ENCODE measurements at regions not wholly inside any gene's neighbourhood (a gene's known extent, or its start where the extent isn't known, plus 50 kb on each side); places are given as distances from the start of the nearest gene placed in this dataset.

GRCh38 chr9:26574898-26575440 is 317.6 kb downstream of the CAAP1 start:
- no peak for DNase-seq (ENCODE audit: low read depth in 2 of 3, low spot score in 1 of 3)

DNA sequence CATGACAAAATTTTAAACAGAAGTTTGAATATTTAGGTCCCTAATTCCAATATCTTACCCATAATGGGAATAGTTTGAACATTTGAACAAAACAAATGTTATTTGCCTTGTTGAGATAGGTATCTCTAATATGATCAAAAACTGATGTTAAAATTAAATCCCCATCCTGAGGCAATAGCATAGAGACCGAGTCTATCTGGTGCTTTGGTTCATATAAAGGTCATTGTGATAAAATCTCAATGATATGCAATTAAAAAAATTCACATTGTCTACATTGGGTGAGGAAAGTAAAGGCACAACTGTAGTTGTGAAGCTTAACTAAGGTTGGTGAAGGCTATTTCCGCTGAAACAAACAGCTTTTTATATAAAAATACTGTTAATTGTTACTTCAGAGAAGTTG is 318.3 kb downstream of the CAAP1 start:
- no peak for DNase-seq (ENCODE audit: low read depth in 2 of 3, low spot score in 1 of 3)

DNA sequence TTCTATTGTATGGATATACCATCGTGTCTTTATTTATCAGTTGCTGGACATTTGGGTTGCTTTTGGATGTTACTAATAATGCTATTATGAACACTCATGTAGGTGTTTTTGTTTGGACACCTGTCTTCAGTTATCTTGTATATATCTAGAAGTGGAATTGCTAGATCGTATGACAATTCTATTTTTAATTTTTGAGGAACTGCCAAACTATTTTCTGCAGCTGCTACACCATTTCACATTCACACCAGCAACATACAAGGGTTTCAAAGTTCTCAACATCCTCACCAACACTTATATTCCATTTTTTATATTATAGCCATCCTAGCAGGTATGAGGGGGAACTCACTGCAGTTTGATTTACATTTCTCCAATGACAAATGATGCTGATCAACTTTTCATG is 324.6 kb downstream of the CAAP1 start:
- no peak for DNase-seq (ENCODE audit: low read depth in 2 of 3, low spot score in 1 of 3)

DNA sequence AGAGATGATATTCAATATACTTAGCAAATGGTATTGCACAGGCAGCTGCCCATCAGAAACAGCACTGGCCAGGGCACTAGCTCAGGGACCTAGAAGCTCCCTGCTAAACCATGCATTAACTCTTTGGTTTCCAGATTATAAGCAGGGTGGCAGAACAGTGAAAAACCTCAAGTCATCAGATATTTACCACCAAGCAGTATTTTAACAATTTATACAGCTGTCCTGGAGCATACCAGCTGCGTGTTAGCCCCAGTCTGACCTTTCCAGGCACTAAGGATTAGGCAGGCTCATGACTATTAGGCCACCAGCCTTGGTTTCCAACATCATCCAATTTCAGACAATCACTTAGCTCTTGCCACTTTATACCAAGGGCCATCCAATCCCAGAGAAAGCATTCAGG is 326.5 kb downstream of the CAAP1 start:
- no peak for DNase-seq (ENCODE audit: low read depth in 2 of 3, low spot score in 1 of 3)

DNA sequence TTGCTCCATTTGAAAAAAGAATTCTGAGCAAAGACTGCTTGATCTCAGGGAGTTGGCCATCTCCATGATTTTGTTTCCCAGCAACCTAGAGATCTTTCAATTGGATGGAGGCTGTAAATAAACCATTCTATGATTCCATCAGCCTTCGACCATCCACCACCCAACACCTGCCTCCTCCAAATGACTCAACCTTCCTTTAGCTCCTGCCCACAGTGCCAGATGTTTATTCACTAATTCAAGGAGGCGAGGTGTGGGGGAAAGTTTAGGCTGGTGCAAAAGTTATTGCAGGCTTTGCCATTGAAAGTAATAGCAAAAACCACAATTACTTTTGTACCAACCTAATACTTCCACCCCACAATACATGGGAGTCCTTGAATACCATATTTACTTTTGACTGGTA is 327.5 kb downstream of the CAAP1 start:
- no peak for DNase-seq (ENCODE audit: low read depth in 2 of 3, low spot score in 1 of 3)

DNA sequence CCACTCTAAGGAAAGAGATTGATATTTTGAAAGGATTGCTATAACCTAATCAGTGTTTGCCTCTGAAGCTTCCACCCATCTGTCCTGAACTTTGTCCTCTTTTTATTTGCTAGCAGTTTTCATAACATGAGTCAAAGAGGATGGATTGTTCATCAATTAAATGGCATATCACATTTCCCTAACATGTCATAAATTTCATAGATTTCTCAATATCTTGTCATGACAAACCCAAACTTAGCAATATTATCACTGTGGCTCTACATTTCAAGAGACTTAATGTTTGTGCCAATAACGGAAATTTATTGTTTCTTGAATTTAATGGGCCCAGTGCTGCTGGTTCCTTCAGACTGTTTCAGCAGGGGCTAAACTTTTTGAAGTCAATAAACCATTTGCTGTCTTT is 330.3 kb downstream of the CAAP1 start:
- DNase-seq (ENCODE audit: low read depth in 2 of 3, low spot score in 1 of 3) = no peak

DNA sequence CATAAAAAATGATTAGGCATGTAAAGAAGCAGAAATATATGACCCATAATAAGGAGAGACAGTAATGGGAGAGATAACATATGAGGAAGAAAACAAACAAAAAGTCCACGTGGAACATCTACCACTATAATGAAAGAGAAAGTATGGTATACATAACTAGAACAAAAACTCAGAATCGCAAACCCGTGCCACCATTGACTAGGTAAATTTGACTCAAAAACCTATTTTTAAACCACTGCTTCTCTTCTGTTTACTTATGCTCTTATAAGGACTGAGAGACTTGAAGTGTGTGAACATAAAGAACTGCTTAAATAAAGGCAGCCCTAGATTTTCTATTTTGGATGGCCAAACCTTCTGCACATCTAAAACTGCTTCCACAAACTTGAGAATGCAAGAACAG is 330.7 kb downstream of the CAAP1 start:
- DNase-seq (ENCODE audit: low read depth in 2 of 3, low spot score in 1 of 3) = no peak

- no peak for DNase-seq (ENCODE audit: low read depth in 2 of 3, low spot score in 1 of 3)
Observed at GRCh38 chr9:26559506-26559905, 333.1 kb downstream of the CAAP1 start.

DNA sequence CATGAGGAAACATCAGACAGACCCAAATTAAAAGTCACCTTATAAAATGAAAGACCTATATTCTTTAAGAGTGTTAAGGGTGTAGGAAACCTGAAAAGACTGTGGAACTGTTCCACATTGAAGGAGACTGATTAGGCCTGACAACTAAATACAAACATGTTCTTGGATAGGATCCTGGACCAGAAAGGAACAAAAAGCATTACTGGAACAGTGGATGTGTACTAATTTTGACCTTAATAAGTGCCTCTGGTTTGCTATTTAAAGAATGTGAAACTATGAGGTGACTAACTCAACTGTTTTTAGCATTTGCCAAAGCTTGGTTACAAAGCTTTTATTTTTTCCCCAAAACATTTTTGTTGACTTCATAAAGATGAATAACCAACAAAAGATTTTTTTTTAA is 340.6 kb downstream of the CAAP1 start:
- DNase-seq (ENCODE audit: low read depth in 2 of 3, low spot score in 1 of 3) = no peak

- no peak for DNase-seq (ENCODE audit: low read depth in 2 of 3, low spot score in 1 of 3)
Observed at GRCh38 chr9:26551451-26551850, 341.2 kb downstream of the CAAP1 start.

GRCh38 chr9:26548781-26549290 is 343.8 kb downstream of the CAAP1 start:
- no peak for DNase-seq (ENCODE audit: low read depth in 2 of 3, low spot score in 1 of 3)

GRCh38 chr9:26539867-26540493 is 352.6 kb downstream of the CAAP1 start:
- no peak for DNase-seq (ENCODE audit: low read depth in 2 of 3, low spot score in 1 of 3)

DNA sequence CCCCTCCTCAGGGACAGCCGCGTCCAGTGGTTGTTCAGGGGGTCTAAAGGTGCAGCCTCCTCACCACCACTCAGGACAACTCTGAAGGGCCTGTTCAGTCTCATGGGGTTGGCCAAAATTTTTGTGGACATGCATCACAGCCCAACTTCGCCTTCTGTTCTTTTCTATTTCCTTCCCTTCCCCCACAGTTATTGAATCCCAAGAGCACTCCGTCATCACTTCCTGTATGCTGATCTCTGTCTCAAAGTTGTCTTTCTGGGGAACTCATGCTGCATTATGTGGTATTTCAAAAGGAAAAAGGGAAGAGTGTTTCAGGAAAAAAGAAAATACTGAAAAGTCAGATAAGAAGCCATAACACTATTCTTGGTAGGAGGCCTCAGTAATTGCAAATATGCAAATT is 355.4 kb downstream of the CAAP1 start:
- no peak for DNase-seq (ENCODE audit: low read depth in 2 of 3, low spot score in 1 of 3)

- no peak for DNase-seq (ENCODE audit: low read depth in 2 of 3, low spot score in 1 of 3)
Observed at GRCh38 chr9:26535151-26535550, 357.5 kb downstream of the CAAP1 start.

- DNase-seq (ENCODE audit: low read depth in 2 of 3, low spot score in 1 of 3) = no peak
Observed at GRCh38 chr9:26530841-26531240, 361.8 kb downstream of the CAAP1 start.

- DNase-seq (ENCODE audit: low read depth in 2 of 3, low spot score in 1 of 3) = no peak
Observed at GRCh38 chr9:26527931-26528330, 364.7 kb downstream of the CAAP1 start.

DNA sequence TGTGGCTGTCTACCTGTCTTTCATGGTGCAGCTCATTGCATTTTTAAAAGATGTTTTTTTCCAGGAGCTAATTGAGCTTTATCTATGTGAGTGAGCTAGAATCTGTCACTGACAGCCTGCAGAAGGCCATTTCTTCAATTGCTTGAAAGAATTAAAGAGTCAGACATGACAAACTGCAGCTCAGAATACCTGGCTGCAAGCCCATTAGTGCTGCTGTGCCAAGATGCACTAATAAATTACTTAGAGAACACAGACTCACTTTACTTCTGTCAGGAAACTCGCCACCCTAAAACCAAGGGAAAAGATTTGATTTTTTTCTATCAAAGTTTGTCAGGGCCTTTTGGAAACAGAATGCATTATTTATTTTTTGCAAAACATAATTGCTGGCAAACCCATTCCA is 368.3 kb downstream of the CAAP1 start:
- no peak for DNase-seq (ENCODE audit: low read depth in 2 of 3, low spot score in 1 of 3)

GRCh38 chr9:26523577-26523976 is 369.0 kb downstream of the CAAP1 start:
- no peak for DNase-seq (ENCODE audit: low read depth in 2 of 3, low spot score in 1 of 3)

DNA sequence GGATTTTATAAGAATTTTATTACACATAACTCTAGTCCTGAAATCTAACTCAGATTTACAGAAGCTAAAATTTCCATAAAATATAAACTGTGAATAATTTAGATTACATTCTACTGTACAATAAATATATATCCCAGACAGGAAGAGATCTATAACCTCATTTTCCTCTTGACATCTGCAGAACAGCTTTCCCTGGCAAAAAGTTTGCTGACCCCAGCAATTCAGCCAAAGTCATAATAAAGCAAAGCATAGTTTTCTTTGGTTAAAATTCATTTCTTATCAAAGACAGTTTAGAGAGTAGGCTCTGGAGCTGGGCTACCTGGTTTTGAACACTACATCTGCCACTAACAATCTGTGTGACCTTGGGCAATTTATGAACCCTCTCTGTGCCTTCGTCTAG is 372.5 kb downstream of the CAAP1 start:
- no peak for DNase-seq (ENCODE audit: low read depth in 2 of 3, low spot score in 1 of 3)

DNA sequence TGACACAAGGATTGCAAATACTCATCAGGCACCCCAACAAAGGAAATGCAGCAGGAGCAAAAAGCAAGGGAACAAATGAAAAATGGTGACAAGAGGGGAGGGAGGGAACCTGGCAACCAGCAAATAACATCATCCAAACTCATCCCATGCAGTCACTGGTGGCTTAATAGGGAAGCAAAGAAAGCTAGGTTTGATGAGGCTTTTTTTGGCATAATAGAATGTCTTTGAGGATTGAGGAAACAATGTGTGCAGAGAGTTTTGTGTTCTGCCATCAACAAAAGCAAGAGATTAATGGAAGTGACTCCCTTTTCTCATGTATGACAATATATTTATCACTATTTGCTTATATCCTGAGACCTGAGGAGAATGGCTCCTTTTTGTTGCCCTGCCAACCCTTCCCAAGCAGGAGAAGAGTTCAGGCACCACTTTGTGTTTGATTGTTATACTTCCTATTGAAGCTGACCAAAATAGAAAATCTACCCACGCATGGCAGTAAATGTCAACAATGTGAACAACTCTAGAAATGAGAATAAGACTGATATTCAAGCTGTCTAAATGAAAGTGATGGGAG is 375.7 kb downstream of the CAAP1 start:
- DNase-seq (ENCODE audit: low read depth in 2 of 3, low spot score in 1 of 3) = no peak

- no peak for DNase-seq (ENCODE audit: low read depth in 2 of 3, low spot score in 1 of 3)
Observed at GRCh38 chr9:26513730-26514129, 378.9 kb downstream of the CAAP1 start.

DNA sequence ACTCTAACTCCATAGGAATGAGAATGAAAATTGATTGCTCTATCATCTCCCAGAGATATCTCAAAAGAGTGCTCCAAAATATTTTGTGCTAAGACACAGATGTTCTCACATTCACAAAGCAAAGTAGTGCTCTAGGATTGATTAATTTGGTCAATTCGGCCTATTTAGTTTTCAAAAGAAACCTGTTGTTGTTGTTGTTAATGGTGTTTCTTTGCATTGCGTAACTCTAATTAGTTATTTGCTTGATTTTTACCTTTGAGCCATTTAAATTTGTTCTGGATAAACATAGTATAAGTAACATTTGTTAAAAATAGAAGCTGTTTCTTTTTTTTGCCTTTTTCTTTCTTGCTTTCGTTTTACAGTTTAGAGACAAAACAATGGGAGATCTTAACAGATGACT is 382.5 kb downstream of the CAAP1 start:
- DNase-seq (ENCODE audit: low read depth in 2 of 3, low spot score in 1 of 3) = no peak

GRCh38 chr9:26508897-26509296 is 383.7 kb downstream of the CAAP1 start:
- DNase-seq (ENCODE audit: low read depth in 2 of 3, low spot score in 1 of 3) = no peak

Measured in stimulated activated CD4-positive, alpha-beta T cell treated with anti-CD3 and anti-CD28 coated beads, Interleukin-12 subunit alpha, Interleukin-12 subunit beta, amount 100 ng/mL, for 48 hours (primary cell).